ENCODE measurements at regions not wholly inside any gene's neighbourhood (a gene's known extent, or its start where the extent isn't known, plus 50 kb on each side); places are given as distances from the start of the nearest gene placed in this dataset.

- TF ChIP-seq GATA2 (IDR thresholded peaks at IDR 0.05; ENCODE audit: low read depth, low read length), result no peak
- no peak for TF ChIP-seq GATA3 (IDR thresholded peaks at IDR 0.05; ENCODE audit: low read depth, low read length)
Observed at GRCh38 chr5:159616952-159617351, 286.7 kb upstream of the IL12B start.

Measured in SH-SY5Y (cell line).